Stimulated activated naive B cell treated with anti-CD40 and anti-IgM and Interleukin-4, amounts not matched to agents 10 μg/mL and 1 μg/mL and 100 μg/mL, for 72 hours (primary cell): ENCODE measurements at regions not wholly inside any gene's neighbourhood (a gene's known extent, or its start where the extent isn't known, plus 50 kb on each side); places are given as distances from the start of the nearest gene placed in this dataset.

Source experiments
- ATAC-seq, 2 donors: fragments of 150-1000 bp; cut with Tn5 transposase; replicated peaks; 2 replicates each; pipeline ENCODE4 v1.10.0; 2021; ENCODE audit warnings: moderate library complexity in 1 of 2
- DNase-seq: peaks from one replicate; pipeline ENCODE4 v3.0.0; 2021
- H3K27ac Mint-ChIP-seq: one replicate; pipeline ENCODE4 v1.8.0; 2022; ENCODE audit warnings: mild to moderate bottlenecking, mixed read lengths
- H3K27me3 Mint-ChIP-seq, 2 donors: one replicate each; pipeline ENCODE4 v1.8.0; 2022; ENCODE audit warnings: mixed read lengths in 2 of 2
- H3K36me3 Mint-ChIP-seq, 2 donors: one replicate each; pipeline ENCODE4 v1.8.0; 2022; ENCODE audit warnings: mixed read lengths in 2 of 2, mild to moderate bottlenecking in 1 of 2
- H3K4me1 Mint-ChIP-seq, 2 donors: one replicate each; pipeline ENCODE4 v1.8.0; 2022; ENCODE audit warnings: mixed read lengths in 2 of 2, mild to moderate bottlenecking in 1 of 2
- H3K4me3 Mint-ChIP-seq, 2 donors: one replicate each; pipeline ENCODE4 v1.8.0; 2022; ENCODE audit warnings: mild to moderate bottlenecking in 2 of 2, mixed read lengths in 2 of 2, moderate library complexity in 1 of 2
- H3K9me3 Mint-ChIP-seq, 2 donors: one replicate each; pipeline ENCODE4 v1.8.0; 2022; ENCODE audit warnings: mixed read lengths in 2 of 2, mild to moderate bottlenecking in 1 of 2

- DNase-seq (no peak), ATAC-seq (no peak)
- no peaks in the 10 kb centered on the region for H3K9me3 Mint-ChIP-seq
- H3K27ac Mint-ChIP-seq = no peak overlapping the region
- peaks cover 2 to 12% of the 10 kb centered on the region in 2 donors for H3K36me3 Mint-ChIP-seq
- no peaks in the 10 kb centered on the region for H3K27me3 Mint-ChIP-seq
- H3K4me3 Mint-ChIP-seq = no peak overlapping the region
- H3K4me1 Mint-ChIP-seq = no peaks in the 10 kb centered on the region
Observed at GRCh38 chr6:2440516-2440915, 195.1 kb upstream of the GMDS start.

- no peaks in the 10 kb centered on the region for H3K9me3 Mint-ChIP-seq
- peaks cover 2 to 16% of the 10 kb centered on the region in 2 donors for H3K36me3 Mint-ChIP-seq
- ATAC-seq = no peak
- no peak overlapping the region for H3K27ac Mint-ChIP-seq
- no peaks in the 10 kb centered on the region for H3K27me3 Mint-ChIP-seq
- no peaks in the 10 kb centered on the region for H3K4me1 Mint-ChIP-seq
- DNase-seq = no peak
- H3K4me3 Mint-ChIP-seq = no peak overlapping the region
Observed at GRCh38 chr6:2439632-2440031, 194.2 kb upstream of the GMDS start.

GRCh38 chr6:2439082-2439481, 193.7 kb upstream of the GMDS start:
- no peak for ATAC-seq
- no peak overlapping the region for H3K4me3 Mint-ChIP-seq
- peaks cover 2 to 11% of the 10 kb centered on the region in 2 donors for H3K36me3 Mint-ChIP-seq

GRCh38 chr6:2436410-2437154, 191.2 kb upstream of the GMDS start:
- no peak overlapping the region for H3K4me3 Mint-ChIP-seq
- H3K27me3 Mint-ChIP-seq = no peaks in the 10 kb centered on the region
- DNase-seq (no peak), ATAC-seq (no peak)
- H3K4me1 Mint-ChIP-seq = peaks cover 4 to 10% of the 10 kb centered on the region in 2 donors
- no peaks in the 10 kb centered on the region for H3K9me3 Mint-ChIP-seq
- H3K27ac Mint-ChIP-seq = no peak overlapping the region
- H3K36me3 Mint-ChIP-seq = peaks cover 2 to 8% of the 10 kb centered on the region in 2 donors

More at GRCh38 chr6:2439082-2439481, 193.7 kb upstream of the GMDS start:
- Mint-ChIP-seq H3K27me3 (no peaks in the 10 kb centered on the region), H3K4me1 (peaks cover under 1% of the 10 kb centered on the region in 2 donors), H3K27ac (no peak overlapping the region), H3K9me3 (no peaks in the 10 kb centered on the region)
- no peak for DNase-seq

- H3K36me3 Mint-ChIP-seq = peaks cover 2 to 8% of the 10 kb centered on the region in 2 donors
- no peaks in the 10 kb centered on the region for H3K9me3 Mint-ChIP-seq
- H3K4me1 Mint-ChIP-seq = peaks cover 4 to 10% of the 10 kb centered on the region in 2 donors
- H3K27ac Mint-ChIP-seq = no peak overlapping the region
- no peaks in the 10 kb centered on the region for H3K27me3 Mint-ChIP-seq
- ATAC-seq (no peak), DNase-seq (no peak)
- no peak overlapping the region for H3K4me3 Mint-ChIP-seq
Observed at GRCh38 chr6:2435323-2435722, 189.9 kb upstream of the GMDS start.

GRCh38 chr6:2434912-2435311, 189.5 kb upstream of the GMDS start:
- Mint-ChIP-seq H3K36me3 (peaks cover 2 to 8% of the 10 kb centered on the region in 2 donors), H3K27ac (no peak overlapping the region), H3K27me3 (no peaks in the 10 kb centered on the region), H3K4me1 (peaks cover 4 to 10% of the 10 kb centered on the region in 2 donors), H3K9me3 (no peaks in the 10 kb centered on the region), H3K4me3 (no peak overlapping the region)
- ATAC-seq = no peak
- no peak for DNase-seq

GRCh38 chr6:2434116-2434515, 188.7 kb upstream of the GMDS start:
- no peak overlapping the region for H3K4me3 Mint-ChIP-seq
- no peak for DNase-seq
- no peaks in the 10 kb centered on the region for H3K27me3 Mint-ChIP-seq
- peaks cover 4 to 10% of the 10 kb centered on the region in 2 donors for H3K4me1 Mint-ChIP-seq
- ATAC-seq = peak; percentile 31 to 41
- no peaks in the 10 kb centered on the region for H3K9me3 Mint-ChIP-seq
- peak overlapping the region; percentile 10 for H3K27ac Mint-ChIP-seq
- peaks cover 0 to 8% of the 10 kb centered on the region in 2 donors for H3K36me3 Mint-ChIP-seq

- H3K27ac Mint-ChIP-seq = no peak overlapping the region
- no peaks in the 10 kb centered on the region for H3K9me3 Mint-ChIP-seq
- peaks cover 0 to 8% of the 10 kb centered on the region in 2 donors for H3K36me3 Mint-ChIP-seq
- ATAC-seq (peak; percentile 93 to 94), DNase-seq (peak; percentile 46)
- no peaks in the 10 kb centered on the region for H3K27me3 Mint-ChIP-seq
- H3K4me3 Mint-ChIP-seq = no peak overlapping the region
- peaks cover 4 to 10% of the 10 kb centered on the region in 2 donors for H3K4me1 Mint-ChIP-seq
Observed at GRCh38 chr6:2433711-2434110, 188.3 kb upstream of the GMDS start.

- no peaks in the 10 kb centered on the region for H3K27me3 Mint-ChIP-seq
- ATAC-seq (no peak), DNase-seq (no peak)
- peaks cover 4 to 10% of the 10 kb centered on the region in 2 donors for H3K4me1 Mint-ChIP-seq
- H3K4me3 Mint-ChIP-seq = no peak overlapping the region
- H3K27ac Mint-ChIP-seq = no peak overlapping the region
- peaks cover 0 to 8% of the 10 kb centered on the region in 2 donors for H3K36me3 Mint-ChIP-seq
- no peaks in the 10 kb centered on the region for H3K9me3 Mint-ChIP-seq
Observed at GRCh38 chr6:2433266-2433665, 187.9 kb upstream of the GMDS start.

- ATAC-seq (no peak), DNase-seq (no peak)
- Mint-ChIP-seq H3K4me3 (no peak overlapping the region), H3K36me3 (peaks cover 0 to 8% of the 10 kb centered on the region in 2 donors), H3K9me3 (no peaks in the 10 kb centered on the region), H3K27me3 (no peaks in the 10 kb centered on the region), H3K27ac (no peak overlapping the region), H3K4me1 (peaks cover 4 to 10% of the 10 kb centered on the region in 2 donors)
Observed at GRCh38 chr6:2432292-2432691, 186.9 kb upstream of the GMDS start.

- ATAC-seq (no peak), DNase-seq (no peak)
- H3K27ac Mint-ChIP-seq = no peak overlapping the region
- H3K36me3 Mint-ChIP-seq = peaks cover 0 to 4% of the 10 kb centered on the region in 2 donors
- no peak overlapping the region for H3K4me3 Mint-ChIP-seq
- no peaks in the 10 kb centered on the region for H3K27me3 Mint-ChIP-seq
- H3K9me3 Mint-ChIP-seq = no peaks in the 10 kb centered on the region
- H3K4me1 Mint-ChIP-seq = peaks cover 4 to 10% of the 10 kb centered on the region in 2 donors
Observed at GRCh38 chr6:2430612-2431011, 185.2 kb upstream of the GMDS start.

GRCh38 chr6:2429460-2429859, 184.1 kb upstream of the GMDS start:
- no peak for DNase-seq
- Mint-ChIP-seq H3K27me3 (no peaks in the 10 kb centered on the region), H3K4me1 (peaks cover 4 to 10% of the 10 kb centered on the region in 2 donors), H3K4me3 (no peak overlapping the region), H3K27ac (no peak overlapping the region), H3K9me3 (peaks cover 0 to 3% of the 10 kb centered on the region in 2 donors), H3K36me3 (peaks cover 0 to 7% of the 10 kb centered on the region in 2 donors)
- ATAC-seq = no peak

- no peak overlapping the region for H3K27ac Mint-ChIP-seq
- no peak for ATAC-seq
- H3K36me3 Mint-ChIP-seq = peaks cover 0 to 9% of the 10 kb centered on the region in 2 donors
- no peak for DNase-seq
- H3K4me1 Mint-ChIP-seq = peaks cover 3 to 8% of the 10 kb centered on the region in 2 donors
- no peaks in the 10 kb centered on the region for H3K27me3 Mint-ChIP-seq
- no peak overlapping the region for H3K4me3 Mint-ChIP-seq
- H3K9me3 Mint-ChIP-seq = peaks cover 0 to 3% of the 10 kb centered on the region in 2 donors
Observed at GRCh38 chr6:2429032-2429431, 183.6 kb upstream of the GMDS start.

GRCh38 chr6:2426561-2427340, 181.3 kb upstream of the GMDS start:
- peaks cover 0 to 9% of the 10 kb centered on the region in 2 donors for H3K36me3 Mint-ChIP-seq
- no peaks in the 10 kb centered on the region for H3K4me1 Mint-ChIP-seq
- DNase-seq = no peak
- ATAC-seq = no peak
- no peaks in the 10 kb centered on the region for H3K27me3 Mint-ChIP-seq
- H3K9me3 Mint-ChIP-seq = peaks cover 0 to 3% of the 10 kb centered on the region in 2 donors
- H3K4me3 Mint-ChIP-seq = no peak overlapping the region
- H3K27ac Mint-ChIP-seq = no peak overlapping the region
